ENCODE measurements at regions not wholly inside any gene's neighbourhood (a gene's known extent, or its start where the extent isn't known, plus 50 kb on each side); places are given as distances from the start of the nearest gene placed in this dataset.

DNA sequence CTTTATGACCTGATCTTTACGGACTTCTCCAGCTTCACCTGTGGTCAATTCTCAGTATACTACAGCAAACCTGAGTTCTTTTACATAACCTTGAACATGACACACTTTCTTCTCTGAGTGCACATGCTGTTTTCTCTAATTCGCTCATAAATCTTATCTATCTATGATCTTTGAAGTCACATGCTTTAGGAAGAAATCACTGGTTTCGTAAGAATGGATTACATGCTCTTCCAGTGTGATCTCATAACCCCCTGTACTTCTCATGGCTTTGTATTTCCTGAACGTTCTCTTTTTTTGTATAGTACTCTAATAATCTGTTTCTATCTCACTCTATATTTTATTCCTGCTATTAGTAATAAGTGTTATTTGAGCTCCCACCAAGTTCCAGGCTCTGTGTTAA lies 1165.2 kb downstream of the TBL1XR1 start:
- no peak overlapping the region for H3K27ac Mint-ChIP-seq
- no peak overlapping the region for H3K4me3 Mint-ChIP-seq
- H3K4me1 Mint-ChIP-seq = 0 out of 2 replicates have a peak, but pooled peaks cover 4% of the 10 kb centered on the region
- H3K27me3 Mint-ChIP-seq (ENCODE audit: low read depth) = no peaks in the 10 kb centered on the region
- ChIA-PET CTCF (no interaction called here), POLR2A (interaction anchor here (0.6 kb wide), 1 partner anchor 80 kb away, joined by 3 read pairs; no protein-coding TSS in a partner anchor)
- peaks cover 8% of the 10 kb centered on the region for H3K36me3 Mint-ChIP-seq
- peaks cover 14% of the 10 kb centered on the region for H3K9me3 Mint-ChIP-seq
- DNase-seq (ENCODE audit: low spot score) = no peak
- no peak for ATAC-seq
- TF ChIP-seq MAX (CRISPR knock-in tag; IDR thresholded peaks at IDR 0.05) (no peak), NFYB (CRISPR knock-in tag; conservative IDR thresholded peaks at IDR 0.05; ENCODE audit: low read depth) (no peak), ATF2 (CRISPR knock-in tag; IDR thresholded peaks at IDR 0.05; ENCODE audit: borderline replicate concordance, low read depth) (no peak), HMGA2 (CRISPR knock-in tag; IDR thresholded peaks at IDR 0.05) (no peak), ZNF396 (CRISPR knock-in tag; IDR thresholded peaks at IDR 0.05; ENCODE audit: borderline replicate concordance) (no peak), FOXP4 (CRISPR knock-in tag; IDR thresholded peaks at IDR 0.05) (no peak), TP53 (CRISPR knock-in tag; IDR thresholded peaks at IDR 0.05) (no peak), CBFB (CRISPR knock-in tag; IDR thresholded peaks at IDR 0.05; ENCODE audit: low read depth) (no peak), FOXJ3 (CRISPR knock-in tag; IDR thresholded peaks at IDR 0.05; ENCODE audit: borderline replicate concordance) (no peak), MYBL2 (CRISPR knock-in tag; IDR thresholded peaks at IDR 0.05) (no peak), GABPB1 (CRISPR knock-in tag; IDR thresholded peaks at IDR 0.05) (no peak), ZBTB43 (CRISPR knock-in tag; IDR thresholded peaks at IDR 0.05) (no peak), ZNF232 (CRISPR knock-in tag; IDR thresholded peaks at IDR 0.05) (no peak), AR (CRISPR knock-in tag; IDR thresholded peaks at IDR 0.05) (no peak)
- TF ChIP-seq, protein P1, sequence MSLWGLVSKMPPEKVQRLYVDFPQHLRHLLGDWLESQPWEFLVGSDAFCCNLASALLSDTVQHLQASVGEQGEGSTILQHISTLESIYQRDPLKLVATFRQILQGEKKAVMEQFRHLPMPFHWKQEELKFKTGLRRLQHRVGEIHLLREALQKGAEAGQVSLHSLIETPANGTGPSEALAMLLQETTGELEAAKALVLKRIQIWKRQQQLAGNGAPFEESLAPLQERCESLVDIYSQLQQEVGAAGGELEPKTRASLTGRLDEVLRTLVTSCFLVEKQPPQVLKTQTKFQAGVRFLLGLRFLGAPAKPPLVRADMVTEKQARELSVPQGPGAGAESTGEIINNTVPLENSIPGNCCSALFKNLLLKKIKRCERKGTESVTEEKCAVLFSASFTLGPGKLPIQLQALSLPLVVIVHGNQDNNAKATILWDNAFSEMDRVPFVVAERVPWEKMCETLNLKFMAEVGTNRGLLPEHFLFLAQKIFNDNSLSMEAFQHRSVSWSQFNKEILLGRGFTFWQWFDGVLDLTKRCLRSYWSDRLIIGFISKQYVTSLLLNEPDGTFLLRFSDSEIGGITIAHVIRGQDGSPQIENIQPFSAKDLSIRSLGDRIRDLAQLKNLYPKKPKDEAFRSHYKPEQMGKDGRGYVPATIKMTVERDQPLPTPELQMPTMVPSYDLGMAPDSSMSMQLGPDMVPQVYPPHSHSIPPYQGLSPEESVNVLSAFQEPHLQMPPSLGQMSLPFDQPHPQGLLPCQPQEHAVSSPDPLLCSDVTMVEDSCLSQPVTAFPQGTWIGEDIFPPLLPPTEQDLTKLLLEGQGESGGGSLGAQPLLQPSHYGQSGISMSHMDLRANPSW (CRISPR knock-in tag; conservative IDR thresholded peaks at IDR 0.05; ENCODE audit: low read depth) = no peak
- TF ChIP-seq, protein P2, sequence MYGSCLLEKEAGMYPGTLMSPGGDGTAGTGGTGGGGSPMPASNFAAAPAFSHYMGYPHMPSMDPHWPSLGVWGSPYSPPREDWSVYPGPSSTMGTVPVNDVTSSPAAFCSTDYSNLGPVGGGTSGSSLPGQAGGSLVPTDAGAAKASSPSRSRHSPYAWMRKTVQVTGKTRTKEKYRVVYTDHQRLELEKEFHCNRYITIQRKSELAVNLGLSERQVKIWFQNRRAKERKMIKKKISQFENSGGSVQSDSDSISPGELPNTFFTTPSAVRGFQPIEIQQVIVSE (CRISPR knock-in tag; IDR thresholded peaks at IDR 0.05; ENCODE audit: borderline replicate concordance) = no peak
- TF ChIP-seq, protein P3, sequence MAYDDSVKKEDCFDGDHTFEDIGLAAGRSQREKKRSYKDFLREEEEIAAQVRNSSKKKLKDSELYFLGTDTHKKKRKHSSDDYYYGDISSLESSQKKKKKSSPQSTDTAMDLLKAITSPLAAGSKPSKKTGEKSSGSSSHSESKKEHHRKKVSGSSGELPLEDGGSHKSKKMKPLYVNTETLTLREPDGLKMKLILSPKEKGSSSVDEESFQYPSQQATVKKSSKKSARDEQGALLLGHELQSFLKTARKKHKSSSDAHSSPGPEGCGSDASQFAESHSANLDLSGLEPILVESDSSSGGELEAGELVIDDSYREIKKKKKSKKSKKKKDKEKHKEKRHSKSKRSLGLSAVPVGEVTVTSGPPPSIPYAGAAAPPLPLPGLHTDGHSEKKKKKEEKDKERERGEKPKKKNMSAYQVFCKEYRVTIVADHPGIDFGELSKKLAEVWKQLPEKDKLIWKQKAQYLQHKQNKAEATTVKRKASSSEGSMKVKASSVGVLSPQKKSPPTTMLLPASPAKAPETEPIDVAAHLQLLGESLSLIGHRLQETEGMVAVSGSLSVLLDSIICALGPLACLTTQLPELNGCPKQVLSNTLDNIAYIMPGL (CRISPR knock-in tag; IDR thresholded peaks at IDR 0.05) = no peak
- TF ChIP-seq, protein P4, sequence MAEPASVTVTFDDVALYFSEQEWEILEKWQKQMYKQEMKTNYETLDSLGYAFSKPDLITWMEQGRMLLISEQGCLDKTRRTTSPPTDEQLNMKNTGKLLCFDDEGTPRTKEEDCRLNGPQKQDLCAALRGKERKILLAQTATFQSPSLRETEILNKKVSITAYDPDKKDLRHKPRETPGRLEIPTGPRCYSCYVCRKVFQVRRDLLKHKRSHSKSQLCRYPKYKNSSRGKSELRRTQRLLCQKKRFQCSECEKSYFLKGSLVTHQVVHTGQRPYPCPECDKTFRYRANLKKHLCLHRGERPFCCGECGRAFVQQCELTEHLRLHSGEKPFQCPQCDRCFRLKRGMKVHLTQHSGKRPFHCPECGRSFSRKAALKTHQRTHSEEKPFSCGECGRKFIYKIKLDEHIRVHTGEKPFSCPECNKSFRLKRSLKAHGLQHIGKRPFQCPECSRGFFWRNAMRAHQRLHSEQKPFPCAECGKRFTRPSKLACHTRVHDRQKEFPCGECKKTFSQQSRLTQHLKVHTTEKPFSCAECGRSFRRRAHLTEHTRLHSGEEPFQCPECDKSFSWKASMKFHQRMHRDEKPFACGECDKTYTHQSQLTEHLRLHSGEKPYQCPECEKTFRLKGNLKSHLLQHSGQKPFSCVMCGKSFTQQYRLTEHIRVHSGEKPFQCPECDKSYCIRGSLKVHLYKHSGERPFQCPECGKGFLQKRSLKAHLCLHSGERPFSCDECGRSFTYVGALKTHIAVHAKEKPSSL (CRISPR knock-in tag; conservative IDR thresholded peaks at IDR 0.05) = no peak
- TF ChIP-seq, protein P5, sequence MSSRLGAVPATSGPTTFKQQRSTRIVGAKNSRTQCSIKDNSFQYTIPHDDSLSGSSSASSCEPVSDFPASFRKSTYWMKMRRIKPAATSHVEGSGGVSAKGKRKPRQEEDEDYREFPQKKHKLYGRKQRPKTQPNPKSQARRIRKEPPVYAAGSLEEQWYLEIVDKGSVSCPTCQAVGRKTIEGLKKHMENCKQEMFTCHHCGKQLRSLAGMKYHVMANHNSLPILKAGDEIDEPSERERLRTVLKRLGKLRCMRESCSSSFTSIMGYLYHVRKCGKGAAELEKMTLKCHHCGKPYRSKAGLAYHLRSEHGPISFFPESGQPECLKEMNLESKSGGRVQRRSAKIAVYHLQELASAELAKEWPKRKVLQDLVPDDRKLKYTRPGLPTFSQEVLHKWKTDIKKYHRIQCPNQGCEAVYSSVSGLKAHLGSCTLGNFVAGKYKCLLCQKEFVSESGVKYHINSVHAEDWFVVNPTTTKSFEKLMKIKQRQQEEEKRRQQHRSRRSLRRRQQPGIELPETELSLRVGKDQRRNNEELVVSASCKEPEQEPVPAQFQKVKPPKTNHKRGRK (CRISPR knock-in tag; IDR thresholded peaks at IDR 0.05; ENCODE audit: borderline replicate concordance) = no peak

All from WTC11 (cell line).